WTC11 (cell line): ENCODE measurements at regions not wholly inside any gene's neighbourhood (a gene's known extent, or its start where the extent isn't known, plus 50 kb on each side); places are given as distances from the start of the nearest gene placed in this dataset.

Experiments used
- TCF7 ChIP-seq: sonication (generic); formaldehyde crosslinking; IDR thresholded peaks from 2 replicates; pipeline ENCODE4 v1.8.0; 2022; ENCODE audit warnings: mild to moderate bottlenecking, low read depth, missing genetic modification reagents, moderate library complexity
- TEAD1 ChIP-seq: sonication (generic); formaldehyde crosslinking; IDR thresholded peaks from 2 replicates; pipeline ENCODE4 v1.8.0; 2022; ENCODE audit warnings: mild to moderate bottlenecking, missing genetic modification reagents
- ZNF219 ChIP-seq: sonication (generic); formaldehyde crosslinking; IDR thresholded peaks from 2 replicates; pipeline ENCODE4 v1.8.0; 2023; ENCODE audit warnings: missing genetic modification reagents, mild to moderate bottlenecking, borderline replicate concordance
- ZNF263 ChIP-seq: sonication (generic); formaldehyde crosslinking; IDR thresholded peaks from 2 replicates; pipeline ENCODE4 v1.8.1; 2022; ENCODE audit warnings: low read depth, mild to moderate bottlenecking, moderate library complexity, missing genetic modification reagents
- TF ChIP-seq, protein P1 (sequence below): sonication (generic); formaldehyde crosslinking; conservative IDR thresholded peaks from 2 replicates; pipeline ENCODE4 v1.8.1; 2022; ENCODE audit warnings: mild to moderate bottlenecking, missing genetic modification reagents
- TF ChIP-seq, protein P2 (sequence below): fragments of 200-600 bp; IDR thresholded peaks from 2 replicates; pipeline ENCODE4 v1.8.0; 2022; ENCODE audit warnings: antibody characterized with exemption
- TF ChIP-seq, protein P3 (sequence below): sonication (generic); formaldehyde crosslinking; IDR thresholded peaks from 2 replicates; pipeline ENCODE4 v1.8.0; 2022; ENCODE audit warnings: mild to moderate bottlenecking, missing genetic modification reagents
- TF ChIP-seq, protein P4 (sequence below): sonication (generic); formaldehyde crosslinking; IDR thresholded peaks from 2 replicates; pipeline ENCODE4 v1.8.0; 2023; ENCODE audit warnings: missing genetic modification reagents
- TF ChIP-seq, protein P5 (sequence below): sonication (generic); formaldehyde crosslinking; IDR thresholded peaks from 2 replicates; pipeline ENCODE4 v1.8.0; 2023; ENCODE audit warnings: missing genetic modification reagents, mild to moderate bottlenecking, borderline replicate concordance
- TF ChIP-seq, protein P6 (sequence below): sonication (generic); formaldehyde crosslinking; IDR thresholded peaks from 2 replicates; pipeline ENCODE4 v1.8.1; 2022; ENCODE audit warnings: low read depth, missing genetic modification reagents, borderline replicate concordance

DNA sequence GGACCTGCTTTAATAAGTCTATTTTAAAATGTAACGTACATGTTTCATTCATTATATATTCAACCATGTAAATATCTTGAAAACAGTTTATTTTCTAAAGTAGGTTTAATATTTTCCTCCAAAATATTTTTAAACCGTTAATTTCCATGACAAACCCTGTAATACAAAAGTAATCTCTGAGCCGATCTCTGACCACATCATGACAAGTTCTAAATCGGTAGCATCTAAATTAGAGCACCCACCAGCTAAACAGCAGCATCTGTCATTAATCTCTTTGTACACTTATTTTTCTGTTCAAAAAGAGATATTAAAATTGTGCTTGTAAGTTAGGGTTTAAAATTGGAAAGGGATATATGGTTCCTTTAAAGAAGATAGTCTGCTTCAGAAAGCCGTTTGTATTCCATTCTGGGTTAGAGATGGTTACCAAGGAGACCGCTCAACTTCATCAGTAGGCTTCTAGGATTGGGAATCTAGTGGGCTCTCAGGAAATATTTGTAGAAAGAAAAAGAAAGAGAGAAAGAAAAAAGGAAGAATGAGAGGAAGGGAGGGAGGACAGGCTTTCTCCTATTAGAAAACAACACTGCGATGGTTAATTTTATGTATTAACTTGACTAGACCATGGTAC is 232.5 kb upstream of the FOXN3 start:
- TF ChIP-seq, protein P1, sequence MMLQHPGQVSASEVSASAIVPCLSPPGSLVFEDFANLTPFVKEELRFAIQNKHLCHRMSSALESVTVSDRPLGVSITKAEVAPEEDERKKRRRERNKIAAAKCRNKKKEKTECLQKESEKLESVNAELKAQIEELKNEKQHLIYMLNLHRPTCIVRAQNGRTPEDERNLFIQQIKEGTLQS (CRISPR knock-in tag), result no peak
- TF ChIP-seq, protein P2, sequence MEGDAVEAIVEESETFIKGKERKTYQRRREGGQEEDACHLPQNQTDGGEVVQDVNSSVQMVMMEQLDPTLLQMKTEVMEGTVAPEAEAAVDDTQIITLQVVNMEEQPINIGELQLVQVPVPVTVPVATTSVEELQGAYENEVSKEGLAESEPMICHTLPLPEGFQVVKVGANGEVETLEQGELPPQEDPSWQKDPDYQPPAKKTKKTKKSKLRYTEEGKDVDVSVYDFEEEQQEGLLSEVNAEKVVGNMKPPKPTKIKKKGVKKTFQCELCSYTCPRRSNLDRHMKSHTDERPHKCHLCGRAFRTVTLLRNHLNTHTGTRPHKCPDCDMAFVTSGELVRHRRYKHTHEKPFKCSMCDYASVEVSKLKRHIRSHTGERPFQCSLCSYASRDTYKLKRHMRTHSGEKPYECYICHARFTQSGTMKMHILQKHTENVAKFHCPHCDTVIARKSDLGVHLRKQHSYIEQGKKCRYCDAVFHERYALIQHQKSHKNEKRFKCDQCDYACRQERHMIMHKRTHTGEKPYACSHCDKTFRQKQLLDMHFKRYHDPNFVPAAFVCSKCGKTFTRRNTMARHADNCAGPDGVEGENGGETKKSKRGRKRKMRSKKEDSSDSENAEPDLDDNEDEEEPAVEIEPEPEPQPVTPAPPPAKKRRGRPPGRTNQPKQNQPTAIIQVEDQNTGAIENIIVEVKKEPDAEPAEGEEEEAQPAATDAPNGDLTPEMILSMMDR, result no peak
- TF ChIP-seq TCF7 (CRISPR knock-in tag), result no peak
- TF ChIP-seq, protein P3, sequence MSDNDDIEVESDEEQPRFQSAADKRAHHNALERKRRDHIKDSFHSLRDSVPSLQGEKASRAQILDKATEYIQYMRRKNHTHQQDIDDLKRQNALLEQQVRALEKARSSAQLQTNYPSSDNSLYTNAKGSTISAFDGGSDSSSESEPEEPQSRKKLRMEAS (CRISPR knock-in tag), result no peak
- TF ChIP-seq TEAD1 (CRISPR knock-in tag), result no peak
- TF ChIP-seq, protein P4, sequence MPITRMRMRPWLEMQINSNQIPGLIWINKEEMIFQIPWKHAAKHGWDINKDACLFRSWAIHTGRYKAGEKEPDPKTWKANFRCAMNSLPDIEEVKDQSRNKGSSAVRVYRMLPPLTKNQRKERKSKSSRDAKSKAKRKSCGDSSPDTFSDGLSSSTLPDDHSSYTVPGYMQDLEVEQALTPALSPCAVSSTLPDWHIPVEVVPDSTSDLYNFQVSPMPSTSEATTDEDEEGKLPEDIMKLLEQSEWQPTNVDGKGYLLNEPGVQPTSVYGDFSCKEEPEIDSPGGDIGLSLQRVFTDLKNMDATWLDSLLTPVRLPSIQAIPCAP (CRISPR knock-in tag), result no peak
- TF ChIP-seq, protein P5, sequence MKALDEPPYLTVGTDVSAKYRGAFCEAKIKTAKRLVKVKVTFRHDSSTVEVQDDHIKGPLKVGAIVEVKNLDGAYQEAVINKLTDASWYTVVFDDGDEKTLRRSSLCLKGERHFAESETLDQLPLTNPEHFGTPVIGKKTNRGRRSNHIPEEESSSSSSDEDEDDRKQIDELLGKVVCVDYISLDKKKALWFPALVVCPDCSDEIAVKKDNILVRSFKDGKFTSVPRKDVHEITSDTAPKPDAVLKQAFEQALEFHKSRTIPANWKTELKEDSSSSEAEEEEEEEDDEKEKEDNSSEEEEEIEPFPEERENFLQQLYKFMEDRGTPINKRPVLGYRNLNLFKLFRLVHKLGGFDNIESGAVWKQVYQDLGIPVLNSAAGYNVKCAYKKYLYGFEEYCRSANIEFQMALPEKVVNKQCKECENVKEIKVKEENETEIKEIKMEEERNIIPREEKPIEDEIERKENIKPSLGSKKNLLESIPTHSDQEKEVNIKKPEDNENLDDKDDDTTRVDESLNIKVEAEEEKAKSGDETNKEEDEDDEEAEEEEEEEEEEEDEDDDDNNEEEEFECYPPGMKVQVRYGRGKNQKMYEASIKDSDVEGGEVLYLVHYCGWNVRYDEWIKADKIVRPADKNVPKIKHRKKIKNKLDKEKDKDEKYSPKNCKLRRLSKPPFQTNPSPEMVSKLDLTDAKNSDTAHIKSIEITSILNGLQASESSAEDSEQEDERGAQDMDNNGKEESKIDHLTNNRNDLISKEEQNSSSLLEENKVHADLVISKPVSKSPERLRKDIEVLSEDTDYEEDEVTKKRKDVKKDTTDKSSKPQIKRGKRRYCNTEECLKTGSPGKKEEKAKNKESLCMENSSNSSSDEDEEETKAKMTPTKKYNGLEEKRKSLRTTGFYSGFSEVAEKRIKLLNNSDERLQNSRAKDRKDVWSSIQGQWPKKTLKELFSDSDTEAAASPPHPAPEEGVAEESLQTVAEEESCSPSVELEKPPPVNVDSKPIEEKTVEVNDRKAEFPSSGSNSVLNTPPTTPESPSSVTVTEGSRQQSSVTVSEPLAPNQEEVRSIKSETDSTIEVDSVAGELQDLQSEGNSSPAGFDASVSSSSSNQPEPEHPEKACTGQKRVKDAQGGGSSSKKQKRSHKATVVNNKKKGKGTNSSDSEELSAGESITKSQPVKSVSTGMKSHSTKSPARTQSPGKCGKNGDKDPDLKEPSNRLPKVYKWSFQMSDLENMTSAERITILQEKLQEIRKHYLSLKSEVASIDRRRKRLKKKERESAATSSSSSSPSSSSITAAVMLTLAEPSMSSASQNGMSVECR (CRISPR knock-in tag), result no peak
- TF ChIP-seq, protein P6, sequence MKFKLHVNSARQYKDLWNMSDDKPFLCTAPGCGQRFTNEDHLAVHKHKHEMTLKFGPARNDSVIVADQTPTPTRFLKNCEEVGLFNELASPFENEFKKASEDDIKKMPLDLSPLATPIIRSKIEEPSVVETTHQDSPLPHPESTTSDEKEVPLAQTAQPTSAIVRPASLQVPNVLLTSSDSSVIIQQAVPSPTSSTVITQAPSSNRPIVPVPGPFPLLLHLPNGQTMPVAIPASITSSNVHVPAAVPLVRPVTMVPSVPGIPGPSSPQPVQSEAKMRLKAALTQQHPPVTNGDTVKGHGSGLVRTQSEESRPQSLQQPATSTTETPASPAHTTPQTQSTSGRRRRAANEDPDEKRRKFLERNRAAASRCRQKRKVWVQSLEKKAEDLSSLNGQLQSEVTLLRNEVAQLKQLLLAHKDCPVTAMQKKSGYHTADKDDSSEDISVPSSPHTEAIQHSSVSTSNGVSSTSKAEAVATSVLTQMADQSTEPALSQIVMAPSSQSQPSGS (CRISPR knock-in tag), result no peak
- no peak for TF ChIP-seq ZNF219 (CRISPR knock-in tag)
- no peak for TF ChIP-seq ZNF263 (CRISPR knock-in tag)
